Astrocyte (in vitro differentiated cells and primary cell): ENCODE measurements at regions not wholly inside any gene's neighbourhood (a gene's known extent, or its start where the extent isn't known, plus 50 kb on each side); places are given as distances from the start of the nearest gene placed in this dataset.

Experiments
- DNase-seq: peaks from one replicate; pipeline ENCODE4 v3.0.0-alpha.2; 2010; ENCODE audit warnings: low read depth
- FAIRE-seq: peaks from 2 replicates; lab custom pipeline; 2011; peaks lifted over from hg19 to GRCh38; lab: Jason Lieb, UNC
- H2AFZ ChIP-seq: 2 replicates; pipeline ENCODE4 v1.6.0; 2012; ENCODE audit warnings: low read depth, low read length, inconsistent platforms
- H3K27ac ChIP-seq: 2 replicates; pipeline ENCODE4 v1.5.1; 2011; ENCODE audit warnings: low read depth, low read length, inconsistent platforms
- H3K27me3 ChIP-seq: 2 replicates; pipeline ENCODE4 v1.6.0; 2011; ENCODE audit warnings: low read length, inconsistent platforms; ENCODE audit not compliant: insufficient read depth
- H3K36me3 ChIP-seq: 2 replicates; pipeline ENCODE4 v1.5.1; 2011; ENCODE audit warnings: low read length, inconsistent platforms; ENCODE audit not compliant: insufficient read depth
- H3K4me1 ChIP-seq: 2 replicates; pipeline ENCODE4 v1.5.1; 2011; ENCODE audit warnings: low read length, inconsistent platforms; ENCODE audit not compliant: insufficient read depth
- H3K4me2 ChIP-seq: 2 replicates; pipeline ENCODE4 v1.6.0; 2012; ENCODE audit warnings: low read length, inconsistent platforms
- H3K4me3 ChIP-seq: 2 replicates; pipeline ENCODE4 v1.5.1; 2011; ENCODE audit warnings: low read depth, mild to moderate bottlenecking, low read length, inconsistent platforms; ENCODE audit not compliant: insufficient read depth
- H3K79me2 ChIP-seq: 2 replicates; pipeline ENCODE4 v1.6.0; 2012; ENCODE audit warnings: mild to moderate bottlenecking, low read length, inconsistent platforms; ENCODE audit not compliant: insufficient read depth
- H3K9ac ChIP-seq: 2 replicates; pipeline ENCODE4 v1.6.0; 2012; ENCODE audit warnings: mild to moderate bottlenecking, low read length, inconsistent platforms
- H3K9me3 ChIP-seq: 2 replicates; pipeline ENCODE4 v1.5.1; 2012; ENCODE audit warnings: low read depth, mild to moderate bottlenecking, low read length, inconsistent platforms; ENCODE audit not compliant: insufficient read depth
- H4K20me1 ChIP-seq: 2 replicates; pipeline ENCODE4 v1.6.0; 2012; ENCODE audit warnings: low read length, inconsistent platforms; ENCODE audit not compliant: insufficient read depth
- H3K27ac Mint-ChIP-seq: one replicate; pipeline ENCODE4 v1.8.0; 2021; ENCODE audit warnings: mild to moderate bottlenecking, mixed read lengths; ENCODE audit not compliant: unreplicated experiment
- H3K27me3 Mint-ChIP-seq: one replicate; pipeline ENCODE4 v1.8.0; 2021; ENCODE audit warnings: low read depth, mixed read lengths; ENCODE audit not compliant: unreplicated experiment
- H3K36me3 Mint-ChIP-seq: one replicate; pipeline ENCODE4 v1.8.0; 2021; ENCODE audit warnings: low read depth, mixed read lengths; ENCODE audit not compliant: unreplicated experiment
- H3K4me1 Mint-ChIP-seq: one replicate; pipeline ENCODE4 v1.8.0; 2021; ENCODE audit warnings: low read depth, mixed read lengths; ENCODE audit not compliant: unreplicated experiment
- H3K4me3 Mint-ChIP-seq: one replicate; pipeline ENCODE4 v1.8.0; 2021; ENCODE audit warnings: mild to moderate bottlenecking, moderate library complexity, mixed read lengths; ENCODE audit not compliant: unreplicated experiment
- H3K9me3 Mint-ChIP-seq: one replicate; pipeline ENCODE4 v1.8.0; 2021; ENCODE audit warnings: mild to moderate bottlenecking, mixed read lengths; ENCODE audit not compliant: unreplicated experiment
- EZH2 ChIP-seq: IDR thresholded peaks from 2 replicates; pipeline ENCODE4 v1.6.1; 2012; ENCODE audit warnings: mild to moderate bottlenecking, low read length, inconsistent platforms; ENCODE audit not compliant: insufficient read depth
- TF ChIP-seq, protein P1 (sequence below): IDR thresholded peaks from 2 replicates; pipeline ENCODE4 v1.5.1; 2011; ENCODE audit warnings: low read depth, mild to moderate bottlenecking, inconsistent platforms, low read length, moderate library complexity; ENCODE audit not compliant: insufficient read depth

DNA sequence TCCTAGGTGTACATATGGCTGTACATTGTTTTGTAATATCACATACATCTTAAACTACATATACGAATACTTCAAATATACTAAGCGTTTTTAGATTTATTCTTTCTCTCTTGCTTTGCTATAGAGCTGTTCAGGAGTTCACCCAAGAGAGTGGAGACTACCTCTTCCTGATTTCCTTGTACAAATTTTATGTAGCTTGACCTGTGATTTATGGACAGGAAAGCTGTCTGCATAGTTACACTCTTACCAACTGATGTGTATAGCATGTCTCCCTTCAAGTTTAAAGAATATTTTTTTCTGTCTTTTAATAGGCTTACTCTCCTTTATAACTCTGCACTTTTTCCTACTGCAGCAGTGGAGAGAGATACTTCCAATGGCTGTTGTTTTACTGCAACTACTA, 428.7 kb downstream of the NDFIP2 start:
- Histone ChIP-seq H3K4me1 (peaks cover 4% of the 10 kb centered on the region), H3K4me2 (no peak overlapping the region), H3K36me3 (no peaks in the 10 kb centered on the region), H2AFZ (no peak overlapping the region), H3K9ac (no peak overlapping the region), H3K4me3 (no peak overlapping the region), H3K27ac (no peak overlapping the region), H3K9me3 (no peaks in the 10 kb centered on the region), H3K27me3 (no peaks in the 10 kb centered on the region), H4K20me1 (no peaks in the 10 kb centered on the region), H3K79me2 (no peaks in the 10 kb centered on the region)
- Mint-ChIP-seq H3K27ac (no peak overlapping the region), H3K4me3 (no peak overlapping the region), H3K36me3 (no peaks in the 10 kb centered on the region), H3K9me3 (no peaks in the 10 kb centered on the region), H3K27me3 (no peaks in the 10 kb centered on the region), H3K4me1 (peaks cover 4% of the 10 kb centered on the region)
- no peak for DNase-seq
- TF ChIP-seq EZH2 = no peak
- TF ChIP-seq, protein P1, sequence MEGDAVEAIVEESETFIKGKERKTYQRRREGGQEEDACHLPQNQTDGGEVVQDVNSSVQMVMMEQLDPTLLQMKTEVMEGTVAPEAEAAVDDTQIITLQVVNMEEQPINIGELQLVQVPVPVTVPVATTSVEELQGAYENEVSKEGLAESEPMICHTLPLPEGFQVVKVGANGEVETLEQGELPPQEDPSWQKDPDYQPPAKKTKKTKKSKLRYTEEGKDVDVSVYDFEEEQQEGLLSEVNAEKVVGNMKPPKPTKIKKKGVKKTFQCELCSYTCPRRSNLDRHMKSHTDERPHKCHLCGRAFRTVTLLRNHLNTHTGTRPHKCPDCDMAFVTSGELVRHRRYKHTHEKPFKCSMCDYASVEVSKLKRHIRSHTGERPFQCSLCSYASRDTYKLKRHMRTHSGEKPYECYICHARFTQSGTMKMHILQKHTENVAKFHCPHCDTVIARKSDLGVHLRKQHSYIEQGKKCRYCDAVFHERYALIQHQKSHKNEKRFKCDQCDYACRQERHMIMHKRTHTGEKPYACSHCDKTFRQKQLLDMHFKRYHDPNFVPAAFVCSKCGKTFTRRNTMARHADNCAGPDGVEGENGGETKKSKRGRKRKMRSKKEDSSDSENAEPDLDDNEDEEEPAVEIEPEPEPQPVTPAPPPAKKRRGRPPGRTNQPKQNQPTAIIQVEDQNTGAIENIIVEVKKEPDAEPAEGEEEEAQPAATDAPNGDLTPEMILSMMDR = no peak
- no peak for FAIRE-seq

DNA sequence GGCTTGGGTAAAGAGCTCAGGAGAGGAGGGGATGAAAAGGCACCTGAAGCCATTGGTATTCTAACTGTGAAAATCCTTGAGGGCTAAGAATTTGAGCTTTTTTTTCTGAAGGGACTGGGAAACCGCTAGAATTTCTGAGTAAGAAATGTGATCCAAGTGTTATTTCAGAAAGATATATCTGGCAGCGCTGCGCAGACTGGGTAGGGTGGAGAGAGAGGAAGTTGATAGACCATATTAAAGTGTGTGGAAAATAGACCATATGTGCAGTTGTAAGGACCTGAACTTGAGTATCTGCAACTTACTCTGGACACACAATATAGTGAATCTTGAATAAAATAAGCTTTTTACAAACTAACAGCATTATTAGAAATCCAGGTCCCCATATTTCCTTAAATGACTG, 427.4 kb downstream of the NDFIP2 start:
- Histone ChIP-seq H3K9ac (no peak overlapping the region), H3K36me3 (no peaks in the 10 kb centered on the region), H3K4me2 (no peak overlapping the region), H3K4me3 (no peak overlapping the region), H3K9me3 (no peaks in the 10 kb centered on the region), H2AFZ (no peak overlapping the region), H3K27me3 (no peaks in the 10 kb centered on the region), H4K20me1 (no peaks in the 10 kb centered on the region), H3K79me2 (no peaks in the 10 kb centered on the region), H3K27ac (no peak overlapping the region), H3K4me1 (peaks cover 4% of the 10 kb centered on the region)
- no peaks in the 10 kb centered on the region for H3K9me3 Mint-ChIP-seq
- H3K27me3 Mint-ChIP-seq = no peaks in the 10 kb centered on the region
- no peak overlapping the region for H3K27ac Mint-ChIP-seq
- peaks cover 5% of the 10 kb centered on the region for H3K4me1 Mint-ChIP-seq
- DNase-seq (no peak), FAIRE-seq (no peak)
- H3K4me3 Mint-ChIP-seq = no peak overlapping the region
- H3K36me3 Mint-ChIP-seq = no peaks in the 10 kb centered on the region
- TF ChIP-seq, protein P1 = no peak
- TF ChIP-seq EZH2 = no peak

DNA sequence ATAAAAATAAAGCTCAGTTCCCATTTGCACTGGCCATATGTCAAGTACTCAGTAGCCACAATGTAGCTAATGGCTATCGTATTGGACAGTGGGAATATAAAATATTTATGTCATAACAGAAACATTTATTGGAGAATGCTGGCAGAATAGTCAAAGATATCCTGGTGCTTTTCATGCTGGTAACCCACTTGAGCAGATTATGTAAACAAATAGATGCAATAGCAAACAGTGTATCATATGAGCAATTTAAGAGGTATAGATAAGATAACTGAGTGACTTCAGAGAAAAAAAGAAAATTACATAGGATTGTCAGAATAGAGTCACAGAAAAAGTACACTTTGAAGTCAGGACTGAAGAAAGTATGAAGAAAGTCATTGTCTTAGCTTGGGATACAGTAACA, 426.6 kb downstream of the NDFIP2 start:
- Mint-ChIP-seq H3K27ac (no peak overlapping the region), H3K4me1 (peaks cover 5% of the 10 kb centered on the region), H3K4me3 (no peak overlapping the region), H3K27me3 (no peaks in the 10 kb centered on the region), H3K36me3 (no peaks in the 10 kb centered on the region), H3K9me3 (no peaks in the 10 kb centered on the region)
- no peaks in the 10 kb centered on the region for H3K27me3 ChIP-seq
- no peak overlapping the region for H3K27ac ChIP-seq
- H3K36me3 ChIP-seq = no peaks in the 10 kb centered on the region
- no peak overlapping the region for H3K4me3 ChIP-seq
- H3K9ac ChIP-seq = no peak overlapping the region
- H3K4me2 ChIP-seq = no peak overlapping the region
- no peak for DNase-seq
- H3K4me1 ChIP-seq = peaks cover 4% of the 10 kb centered on the region
- H4K20me1 ChIP-seq = no peaks in the 10 kb centered on the region
- FAIRE-seq = no peak
- TF ChIP-seq, protein P1 = no peak
- no peak for TF ChIP-seq EZH2
- no peaks in the 10 kb centered on the region for H3K79me2 ChIP-seq
- no peak overlapping the region for H2AFZ ChIP-seq
- H3K9me3 ChIP-seq = no peaks in the 10 kb centered on the region
